Activated CD4-positive, alpha-beta memory T cell treated with anti-CD3 and anti-CD28 coated beads, Interleukin-2, amount 10 ng/mL, durations not matched to agents 7 days and 5 days (primary cell): ENCODE measurements at regions not wholly inside any gene's neighbourhood (a gene's known extent, or its start where the extent isn't known, plus 50 kb on each side); places are given as distances from the start of the nearest gene placed in this dataset.

Source experiments
- CTCF ChIA-PET: fragments of 350-600 bp; sonication (Branson Sonifier 250); formaldehyde crosslinking; loops from one replicate; lab custom pipeline; 2021; ENCODE audit warnings: antibody characterized with exemption, inconsistent platforms; lab: Charles Lee
- POLR2A ChIA-PET: fragments of 350-600 bp; sonication (Branson Sonifier 250); formaldehyde crosslinking; loops from one replicate; lab custom pipeline; 2021; ENCODE audit warnings: antibody characterized with exemption; lab: Charles Lee
- DNase-seq: peaks from one replicate; pipeline ENCODE4 v3.0.0-alpha.2; 2020
- H3K27ac Mint-ChIP-seq: one replicate; pipeline ENCODE4 v1.8.0; 2021; ENCODE audit warnings: mild to moderate bottlenecking, mixed read lengths
- H3K27me3 Mint-ChIP-seq: one replicate; pipeline ENCODE4 v1.8.0; 2021; ENCODE audit warnings: mixed read lengths
- H3K36me3 Mint-ChIP-seq: one replicate; pipeline ENCODE4 v1.8.0; 2021; ENCODE audit warnings: low read depth, mixed read lengths
- H3K4me1 Mint-ChIP-seq: one replicate; pipeline ENCODE4 v1.8.0; 2021; ENCODE audit warnings: mixed read lengths
- H3K4me3 Mint-ChIP-seq: one replicate; pipeline ENCODE4 v1.8.0; 2021; ENCODE audit warnings: mild to moderate bottlenecking, mixed read lengths
- H3K9me3 Mint-ChIP-seq: one replicate; pipeline ENCODE4 v1.8.0; 2021; ENCODE audit warnings: mixed read lengths

GRCh38 chr21:15421947-15422346 lies 307.8 kb upstream of the USP25 start:
- H3K36me3 Mint-ChIP-seq: no peaks in the 10 kb centered on the region
- peaks cover 9% of the 10 kb centered on the region for H3K4me1 Mint-ChIP-seq
- CTCF ChIA-PET: no interaction called here

GRCh38 chr21:15422783-15423182 lies 307.0 kb upstream of the USP25 start:
- ChIA-PET CTCF (no interaction called here), POLR2A (no interaction called here)
- Mint-ChIP-seq H3K9me3 (no peaks in the 10 kb centered on the region), H3K4me3 (no peak overlapping the region), H3K27me3 (no peaks in the 10 kb centered on the region), H3K4me1 (peaks cover 9% of the 10 kb centered on the region), H3K27ac (no peak overlapping the region), H3K36me3 (no peaks in the 10 kb centered on the region)
- no peak for DNase-seq

More at GRCh38 chr21:15421947-15422346, 307.8 kb upstream of the USP25 start:
- no peaks in the 10 kb centered on the region for H3K9me3 Mint-ChIP-seq
- POLR2A ChIA-PET: interaction anchor here (0.5 kb wide), 1 partner anchor 983 kb away, joined by 3 read pairs; no protein-coding TSS in a partner anchor
- no peak for DNase-seq
- H3K4me3 Mint-ChIP-seq: no peak overlapping the region
- no peak overlapping the region for H3K27ac Mint-ChIP-seq
- no peaks in the 10 kb centered on the region for H3K27me3 Mint-ChIP-seq

GRCh38 chr21:15423676-15424445 lies 305.9 kb upstream of the USP25 start:
- H3K27me3 Mint-ChIP-seq: no peaks in the 10 kb centered on the region
- no peak for DNase-seq
- ChIA-PET POLR2A (no interaction called here), CTCF (no interaction called here)
- H3K4me1 Mint-ChIP-seq: peaks cover 9% of the 10 kb centered on the region
- H3K27ac Mint-ChIP-seq: no peak overlapping the region
- no peak overlapping the region for H3K4me3 Mint-ChIP-seq
- H3K9me3 Mint-ChIP-seq: no peaks in the 10 kb centered on the region
- H3K36me3 Mint-ChIP-seq: no peaks in the 10 kb centered on the region

GRCh38 chr21:15425049-15425448 lies 304.7 kb upstream of the USP25 start:
- Mint-ChIP-seq H3K4me1 (peaks cover 9% of the 10 kb centered on the region), H3K36me3 (no peaks in the 10 kb centered on the region), H3K4me3 (no peak overlapping the region), H3K27me3 (no peaks in the 10 kb centered on the region), H3K27ac (no peak overlapping the region), H3K9me3 (no peaks in the 10 kb centered on the region)
- ChIA-PET POLR2A (no interaction called here), CTCF (no interaction called here)
- no peak for DNase-seq

- Mint-ChIP-seq H3K4me3 (no peak overlapping the region), H3K27ac (no peak overlapping the region), H3K4me1 (no peaks in the 10 kb centered on the region), H3K9me3 (no peaks in the 10 kb centered on the region), H3K27me3 (no peaks in the 10 kb centered on the region), H3K36me3 (no peaks in the 10 kb centered on the region)
- CTCF ChIA-PET: no interaction called here
- POLR2A ChIA-PET: interaction anchor here (1.2 kb wide), 1 partner anchor 12 kb away, joined by 3 read pairs; no protein-coding TSS in a partner anchor
- DNase-seq: no peak
Measured at GRCh38 chr21:15430023-15430422, 299.8 kb upstream of the USP25 start.

GRCh38 chr21:15430577-15430976 lies 299.2 kb upstream of the USP25 start:
- ChIA-PET CTCF (no interaction called here), POLR2A (no interaction called here)
- Mint-ChIP-seq H3K27ac (no peak overlapping the region), H3K27me3 (no peaks in the 10 kb centered on the region), H3K4me1 (no peaks in the 10 kb centered on the region), H3K9me3 (no peaks in the 10 kb centered on the region), H3K36me3 (no peaks in the 10 kb centered on the region), H3K4me3 (no peak overlapping the region)
- no peak for DNase-seq

GRCh38 chr21:15431053-15431452 lies 298.7 kb upstream of the USP25 start:
- ChIA-PET CTCF (no interaction called here), POLR2A (no interaction called here)
- no peak overlapping the region for H3K27ac Mint-ChIP-seq
- no peaks in the 10 kb centered on the region for H3K4me1 Mint-ChIP-seq
- DNase-seq: no peak
- no peaks in the 10 kb centered on the region for H3K9me3 Mint-ChIP-seq
- H3K4me3 Mint-ChIP-seq: no peak overlapping the region
- no peaks in the 10 kb centered on the region for H3K27me3 Mint-ChIP-seq
- no peaks in the 10 kb centered on the region for H3K36me3 Mint-ChIP-seq

- no peaks in the 10 kb centered on the region for H3K4me1 Mint-ChIP-seq
- H3K9me3 Mint-ChIP-seq: no peaks in the 10 kb centered on the region
- no peaks in the 10 kb centered on the region for H3K27me3 Mint-ChIP-seq
- no peaks in the 10 kb centered on the region for H3K36me3 Mint-ChIP-seq
- no peak overlapping the region for H3K27ac Mint-ChIP-seq
- CTCF ChIA-PET: no interaction called here
- DNase-seq: no peak
- POLR2A ChIA-PET: no interaction called here
- H3K4me3 Mint-ChIP-seq: no peak overlapping the region
Measured at GRCh38 chr21:15433091-15433490, 296.7 kb upstream of the USP25 start.

- CTCF ChIA-PET: no interaction called here
- Mint-ChIP-seq H3K4me1 (no peaks in the 10 kb centered on the region), H3K36me3 (no peaks in the 10 kb centered on the region), H3K27ac (no peak overlapping the region), H3K27me3 (no peaks in the 10 kb centered on the region), H3K9me3 (no peaks in the 10 kb centered on the region), H3K4me3 (no peak overlapping the region)
- POLR2A ChIA-PET: no interaction called here
- no peak for DNase-seq
Measured at GRCh38 chr21:15434163-15434905, 295.4 kb upstream of the USP25 start.

GRCh38 chr21:15436031-15436430 lies 293.8 kb upstream of the USP25 start:
- DNase-seq: no peak
- Mint-ChIP-seq H3K9me3 (no peaks in the 10 kb centered on the region), H3K27me3 (no peaks in the 10 kb centered on the region), H3K4me1 (no peaks in the 10 kb centered on the region), H3K36me3 (no peaks in the 10 kb centered on the region), H3K27ac (no peak overlapping the region), H3K4me3 (no peak overlapping the region)
- CTCF ChIA-PET: no interaction called here
- POLR2A ChIA-PET: no interaction called here

- Mint-ChIP-seq H3K4me1 (no peaks in the 10 kb centered on the region), H3K27me3 (no peaks in the 10 kb centered on the region), H3K9me3 (no peaks in the 10 kb centered on the region), H3K36me3 (no peaks in the 10 kb centered on the region), H3K4me3 (no peak overlapping the region), H3K27ac (no peak overlapping the region)
- ChIA-PET POLR2A (no interaction called here), CTCF (no interaction called here)
- no peak for DNase-seq
Measured at GRCh38 chr21:15437883-15438282, 291.9 kb upstream of the USP25 start.

GRCh38 chr21:15439726-15440125 lies 290.1 kb upstream of the USP25 start:
- Mint-ChIP-seq H3K27me3 (no peaks in the 10 kb centered on the region), H3K4me3 (no peak overlapping the region), H3K9me3 (no peaks in the 10 kb centered on the region), H3K4me1 (no peaks in the 10 kb centered on the region), H3K27ac (no peak overlapping the region), H3K36me3 (no peaks in the 10 kb centered on the region)
- ChIA-PET POLR2A (no interaction called here), CTCF (no interaction called here)
- no peak for DNase-seq

- Mint-ChIP-seq H3K27me3 (no peaks in the 10 kb centered on the region), H3K4me1 (no peaks in the 10 kb centered on the region), H3K9me3 (no peaks in the 10 kb centered on the region), H3K4me3 (no peak overlapping the region), H3K36me3 (no peaks in the 10 kb centered on the region), H3K27ac (no peak overlapping the region)
- ChIA-PET CTCF (no interaction called here), POLR2A (no interaction called here)
- no peak for DNase-seq
Measured at GRCh38 chr21:15441060-15441493, 288.7 kb upstream of the USP25 start.
